ENCODE measurements at regions not wholly inside any gene's neighbourhood (a gene's known extent, or its start where the extent isn't known, plus 50 kb on each side); places are given as distances from the start of the nearest gene placed in this dataset.

DNA sequence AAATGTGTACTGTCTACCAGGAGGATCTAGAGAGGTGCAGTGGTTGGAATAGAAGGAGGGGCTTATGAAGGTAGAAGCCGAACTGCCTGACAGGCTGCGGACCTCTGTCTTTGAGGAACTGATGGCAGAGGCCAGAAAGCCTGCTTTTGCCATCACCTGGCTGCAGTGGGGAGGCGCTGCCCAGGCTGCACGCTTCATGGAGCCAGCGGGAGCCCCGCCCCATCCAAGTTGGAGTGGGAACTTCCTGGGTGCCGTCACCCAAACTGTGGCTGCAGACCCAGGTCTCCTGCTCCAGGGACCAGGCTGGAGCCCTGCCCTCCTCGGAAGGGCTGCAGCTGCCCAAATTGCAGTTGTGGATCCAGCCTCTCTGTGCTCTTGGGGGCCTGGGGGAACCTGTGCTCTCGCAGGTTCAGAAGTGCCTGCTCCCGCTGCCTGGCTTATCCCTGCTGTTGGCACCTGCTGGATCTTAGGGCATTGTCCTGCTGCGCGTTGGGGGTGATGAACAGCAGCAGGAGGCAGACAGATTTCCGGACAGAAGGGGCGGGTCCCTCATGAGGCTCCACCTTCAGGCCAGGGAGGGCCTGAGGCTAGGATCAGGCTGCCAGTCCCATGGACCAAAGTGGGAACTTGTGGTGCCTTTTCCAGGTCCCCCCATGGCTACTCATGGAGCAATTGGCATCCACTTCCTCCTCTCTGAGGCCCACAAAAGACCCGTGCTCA is 118.0 kb upstream of the PLPPR4 start:
- DNase-seq (ENCODE audit: low read depth in 1 of 2, low spot score in 1 of 2) (no peak), ATAC-seq (no peak), FAIRE-seq (no peak)
- Histone ChIP-seq H3K9me3 (no peaks in the 10 kb centered on the region), H3K4me3 (no peak overlapping the region), H3K27ac (no peak overlapping the region), H3K4me1 (no peaks in the 10 kb centered on the region), H3K4me2 (no peak overlapping the region)
- ChIA-PET POLR2A (no interaction called here), CTCF (no interaction called here)
- WGBS (ENCODE audit: missing lambda C conversion rate): 44% methylated on average over 2 of the region's 15 CpGs
- TF ChIP-seq ZFP36 (IDR thresholded peaks at IDR 0.05; ENCODE audit: borderline replicate concordance, partially characterized antibody) (no peak), KDM5A (IDR thresholded peaks at IDR 0.05) (no peak), CHD2 (IDR thresholded peaks at IDR 0.05; ENCODE audit: low read length, partially characterized antibody) (no peak), HMGXB4 (CRISPR knock-in tag; IDR thresholded peaks at IDR 0.05; ENCODE audit: borderline replicate concordance) (no peak), JUN (IDR thresholded peaks at IDR 0.05) (no peak), EP300 (IDR thresholded peaks at IDR 0.05) (no peak)
- TF ChIP-seq, protein P1, sequence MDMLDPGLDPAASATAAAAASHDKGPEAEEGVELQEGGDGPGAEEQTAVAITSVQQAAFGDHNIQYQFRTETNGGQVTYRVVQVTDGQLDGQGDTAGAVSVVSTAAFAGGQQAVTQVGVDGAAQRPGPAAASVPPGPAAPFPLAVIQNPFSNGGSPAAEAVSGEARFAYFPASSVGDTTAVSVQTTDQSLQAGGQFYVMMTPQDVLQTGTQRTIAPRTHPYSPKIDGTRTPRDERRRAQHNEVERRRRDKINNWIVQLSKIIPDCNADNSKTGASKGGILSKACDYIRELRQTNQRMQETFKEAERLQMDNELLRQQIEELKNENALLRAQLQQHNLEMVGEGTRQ (IDR thresholded peaks at IDR 0.05): no peak

DNA sequence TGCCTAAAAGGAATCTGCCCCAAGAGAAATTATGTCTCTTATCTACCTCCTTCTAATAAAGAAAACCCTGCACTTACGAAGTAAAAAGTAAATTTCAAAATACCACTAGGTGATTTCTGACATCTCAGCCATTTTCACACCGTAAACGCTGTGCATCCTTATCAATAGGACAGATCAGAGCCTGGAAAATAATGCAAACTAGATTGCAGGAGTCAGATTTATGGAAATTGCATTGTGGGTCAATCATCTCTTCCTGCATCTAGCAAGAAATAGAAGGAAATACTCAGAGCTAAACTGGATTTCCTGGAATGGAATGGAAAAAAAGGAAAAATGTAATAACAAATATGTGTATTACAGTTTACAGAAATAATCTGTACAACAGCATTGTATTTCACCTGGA is 114.3 kb upstream of the PLPPR4 start:
- FAIRE-seq: no peak
- POLR2A ChIA-PET: no interaction called here

More for the DNA sequence above, 114.3 kb upstream of the PLPPR4 start:
- no peaks in the 10 kb centered on the region for H3K4me1 ChIP-seq
- no peak overlapping the region for H3K4me2 ChIP-seq
- 55% methylated on average over 3 of the region's 3 CpGs for WGBS (ENCODE audit: missing lambda C conversion rate)
- ATAC-seq (no peak), DNase-seq (ENCODE audit: low read depth in 1 of 2, low spot score in 1 of 2) (no peak)
- no peak overlapping the region for H3K4me3 ChIP-seq
- TF ChIP-seq BCL3 (IDR thresholded peaks at IDR 0.05) (no peak), HOXB13 (CRISPR knock-in tag; IDR thresholded peaks at IDR 0.05; ENCODE audit: low read depth) (no peak), MAFK (IDR thresholded peaks at IDR 0.05; ENCODE audit: partially characterized antibody) (no peak), ESRRA (IDR thresholded peaks at IDR 0.05; ENCODE audit: borderline replicate concordance, low read length) (no peak)
- TF ChIP-seq, protein P2, sequence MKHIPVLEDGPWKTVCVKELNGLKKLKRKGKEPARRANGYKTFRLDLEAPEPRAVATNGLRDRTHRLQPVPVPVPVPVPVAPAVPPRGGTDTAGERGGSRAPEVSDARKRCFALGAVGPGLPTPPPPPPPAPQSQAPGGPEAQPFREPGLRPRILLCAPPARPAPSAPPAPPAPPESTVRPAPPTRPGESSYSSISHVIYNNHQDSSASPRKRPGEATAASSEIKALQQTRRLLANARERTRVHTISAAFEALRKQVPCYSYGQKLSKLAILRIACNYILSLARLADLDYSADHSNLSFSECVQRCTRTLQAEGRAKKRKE (CRISPR knock-in tag; IDR thresholded peaks at IDR 0.05; ENCODE audit: low read depth): no peak
- TF ChIP-seq, protein P3, sequence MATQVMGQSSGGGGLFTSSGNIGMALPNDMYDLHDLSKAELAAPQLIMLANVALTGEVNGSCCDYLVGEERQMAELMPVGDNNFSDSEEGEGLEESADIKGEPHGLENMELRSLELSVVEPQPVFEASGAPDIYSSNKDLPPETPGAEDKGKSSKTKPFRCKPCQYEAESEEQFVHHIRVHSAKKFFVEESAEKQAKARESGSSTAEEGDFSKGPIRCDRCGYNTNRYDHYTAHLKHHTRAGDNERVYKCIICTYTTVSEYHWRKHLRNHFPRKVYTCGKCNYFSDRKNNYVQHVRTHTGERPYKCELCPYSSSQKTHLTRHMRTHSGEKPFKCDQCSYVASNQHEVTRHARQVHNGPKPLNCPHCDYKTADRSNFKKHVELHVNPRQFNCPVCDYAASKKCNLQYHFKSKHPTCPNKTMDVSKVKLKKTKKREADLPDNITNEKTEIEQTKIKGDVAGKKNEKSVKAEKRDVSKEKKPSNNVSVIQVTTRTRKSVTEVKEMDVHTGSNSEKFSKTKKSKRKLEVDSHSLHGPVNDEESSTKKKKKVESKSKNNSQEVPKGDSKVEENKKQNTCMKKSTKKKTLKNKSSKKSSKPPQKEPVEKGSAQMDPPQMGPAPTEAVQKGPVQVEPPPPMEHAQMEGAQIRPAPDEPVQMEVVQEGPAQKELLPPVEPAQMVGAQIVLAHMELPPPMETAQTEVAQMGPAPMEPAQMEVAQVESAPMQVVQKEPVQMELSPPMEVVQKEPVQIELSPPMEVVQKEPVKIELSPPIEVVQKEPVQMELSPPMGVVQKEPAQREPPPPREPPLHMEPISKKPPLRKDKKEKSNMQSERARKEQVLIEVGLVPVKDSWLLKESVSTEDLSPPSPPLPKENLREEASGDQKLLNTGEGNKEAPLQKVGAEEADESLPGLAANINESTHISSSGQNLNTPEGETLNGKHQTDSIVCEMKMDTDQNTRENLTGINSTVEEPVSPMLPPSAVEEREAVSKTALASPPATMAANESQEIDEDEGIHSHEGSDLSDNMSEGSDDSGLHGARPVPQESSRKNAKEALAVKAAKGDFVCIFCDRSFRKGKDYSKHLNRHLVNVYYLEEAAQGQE (IDR thresholded peaks at IDR 0.05): no peak
- CTCF ChIA-PET: no interaction called here
- H3K9me3 ChIP-seq: no peaks in the 10 kb centered on the region
- H3K27ac ChIP-seq: no peak overlapping the region

Data from A549 (cell line).